Fibroblast of villous mesenchyme (primary cell): ENCODE measurements at regions not wholly inside any gene's neighbourhood (a gene's known extent, or its start where the extent isn't known, plus 50 kb on each side); places are given as distances from the start of the nearest gene placed in this dataset.
"Not testable (repeated sequence)": the region's sequence is repeated elsewhere in the genome, so short reads cannot be mapped to it uniquely, and the experiment has no call there.

Source experiments
- DNase-seq: peaks from one replicate; pipeline ENCODE4 v3.0.0-alpha.2; 2010; ENCODE audit warnings: low read depth
- H3K4me3 ChIP-seq: 2 replicates; pipeline ENCODE4 v1.5.1; 2011; ENCODE audit warnings: low read depth, mild to moderate bottlenecking, low read length
- CTCF ChIP-seq: IDR thresholded peaks from 2 replicates; pipeline ENCODE4 v1.5.1; 2012; ENCODE audit warnings: low read depth, mild to moderate bottlenecking, low read length; ENCODE audit not compliant: insufficient read depth

GRCh38 chr9:90141723-90142122, 500.9 kb downstream of the DIRAS2 start:
- no peak overlapping the region for H3K4me3 ChIP-seq
- DNase-seq, result peak; percentile 36
- TF ChIP-seq CTCF, result peak; percentile 61

- H3K4me3 ChIP-seq, result no peak overlapping the region
- peak; percentile 57 for TF ChIP-seq CTCF
- peak; percentile 49 for DNase-seq
Observed at GRCh38 chr9:90142580-90142979, 500.0 kb downstream of the DIRAS2 start.

- no peak for TF ChIP-seq CTCF
- H3K4me3 ChIP-seq, result no peak overlapping the region
- no peak for DNase-seq
Observed at GRCh38 chr9:90147426-90147825, 495.2 kb downstream of the DIRAS2 start.

GRCh38 chr9:90156318-90156717, 486.3 kb downstream of the DIRAS2 start:
- no peak for TF ChIP-seq CTCF
- H3K4me3 ChIP-seq, result no peak overlapping the region
- no peak for DNase-seq

GRCh38 chr9:90162326-90162725, 480.3 kb downstream of the DIRAS2 start:
- H3K4me3 ChIP-seq, result no peak overlapping the region
- no peak for TF ChIP-seq CTCF
- no peak for DNase-seq

- H3K4me3 ChIP-seq, result no peak overlapping the region
- DNase-seq, result no peak
- no peak for TF ChIP-seq CTCF
Observed at GRCh38 chr9:90162819-90163218, 479.8 kb downstream of the DIRAS2 start.

- no peak for TF ChIP-seq CTCF
Observed at GRCh38 chr9:90165281-90165680, 477.3 kb downstream of the DIRAS2 start.

GRCh38 chr9:90166374-90166773, 476.2 kb downstream of the DIRAS2 start:
- not testable (repeated sequence) for DNase-seq, H3K4me3 ChIP-seq

More at GRCh38 chr9:90165281-90165680, 477.3 kb downstream of the DIRAS2 start:
- no peak overlapping the region for H3K4me3 ChIP-seq
- no peak for DNase-seq
